ENCODE measurements at regions not wholly inside any gene's neighbourhood (a gene's known extent, or its start where the extent isn't known, plus 50 kb on each side); places are given as distances from the start of the nearest gene placed in this dataset.

- TF ChIP-seq POLR2AphosphoS5 (IDR thresholded peaks at IDR 0.05; ENCODE audit: low read depth, low read length) (no peak), FOXP2 (optimal IDR thresholded peaks at IDR 0.05; ENCODE audit: borderline replicate concordance, extremely low read depth, extremely low read length, insufficient read depth) (no peak), TAF1 (IDR thresholded peaks at IDR 0.05; ENCODE audit: borderline replicate concordance, insufficient read depth, low read length) (no peak), SIN3A (IDR thresholded peaks at IDR 0.05; ENCODE audit: borderline replicate concordance, insufficient read depth, low read length) (no peak)
- TF ChIP-seq, protein P1, sequence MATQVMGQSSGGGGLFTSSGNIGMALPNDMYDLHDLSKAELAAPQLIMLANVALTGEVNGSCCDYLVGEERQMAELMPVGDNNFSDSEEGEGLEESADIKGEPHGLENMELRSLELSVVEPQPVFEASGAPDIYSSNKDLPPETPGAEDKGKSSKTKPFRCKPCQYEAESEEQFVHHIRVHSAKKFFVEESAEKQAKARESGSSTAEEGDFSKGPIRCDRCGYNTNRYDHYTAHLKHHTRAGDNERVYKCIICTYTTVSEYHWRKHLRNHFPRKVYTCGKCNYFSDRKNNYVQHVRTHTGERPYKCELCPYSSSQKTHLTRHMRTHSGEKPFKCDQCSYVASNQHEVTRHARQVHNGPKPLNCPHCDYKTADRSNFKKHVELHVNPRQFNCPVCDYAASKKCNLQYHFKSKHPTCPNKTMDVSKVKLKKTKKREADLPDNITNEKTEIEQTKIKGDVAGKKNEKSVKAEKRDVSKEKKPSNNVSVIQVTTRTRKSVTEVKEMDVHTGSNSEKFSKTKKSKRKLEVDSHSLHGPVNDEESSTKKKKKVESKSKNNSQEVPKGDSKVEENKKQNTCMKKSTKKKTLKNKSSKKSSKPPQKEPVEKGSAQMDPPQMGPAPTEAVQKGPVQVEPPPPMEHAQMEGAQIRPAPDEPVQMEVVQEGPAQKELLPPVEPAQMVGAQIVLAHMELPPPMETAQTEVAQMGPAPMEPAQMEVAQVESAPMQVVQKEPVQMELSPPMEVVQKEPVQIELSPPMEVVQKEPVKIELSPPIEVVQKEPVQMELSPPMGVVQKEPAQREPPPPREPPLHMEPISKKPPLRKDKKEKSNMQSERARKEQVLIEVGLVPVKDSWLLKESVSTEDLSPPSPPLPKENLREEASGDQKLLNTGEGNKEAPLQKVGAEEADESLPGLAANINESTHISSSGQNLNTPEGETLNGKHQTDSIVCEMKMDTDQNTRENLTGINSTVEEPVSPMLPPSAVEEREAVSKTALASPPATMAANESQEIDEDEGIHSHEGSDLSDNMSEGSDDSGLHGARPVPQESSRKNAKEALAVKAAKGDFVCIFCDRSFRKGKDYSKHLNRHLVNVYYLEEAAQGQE (IDR thresholded peaks at IDR 0.05; ENCODE audit: insufficient read depth in 1 of 2, low read depth in 2 of 2, low read length in 2 of 2), result no peak
Measured at GRCh38 chr9:135342206-135343130, 137.1 kb upstream of the PPP1R26 start.

DNA sequence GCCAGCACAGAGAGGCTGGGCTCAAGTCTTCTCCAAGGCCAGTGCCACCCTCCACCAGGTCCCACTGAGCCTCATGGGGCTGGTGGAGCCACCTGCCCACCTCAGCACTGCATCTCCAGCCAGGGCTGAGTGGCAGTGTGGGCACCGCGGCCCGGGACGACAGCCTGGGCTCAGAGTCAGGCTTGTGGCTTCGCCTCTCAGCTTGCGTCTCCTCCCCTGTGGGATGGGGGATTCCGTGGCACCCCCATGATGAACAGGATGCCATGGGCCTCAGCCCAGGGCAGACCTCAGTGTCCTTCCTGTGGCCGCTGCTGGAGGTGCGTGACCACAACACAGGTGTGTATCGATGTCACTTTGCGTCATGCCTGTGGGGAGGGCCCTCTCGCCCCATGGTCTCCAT is 136.4 kb upstream of the PPP1R26 start:
- TF ChIP-seq TAF1 (IDR thresholded peaks at IDR 0.05; ENCODE audit: borderline replicate concordance, insufficient read depth, low read length) (no peak), POLR2AphosphoS5 (IDR thresholded peaks at IDR 0.05; ENCODE audit: low read depth, low read length) (no peak), FOXP2 (optimal IDR thresholded peaks at IDR 0.05; ENCODE audit: borderline replicate concordance, extremely low read depth, extremely low read length, insufficient read depth) (no peak), SIN3A (IDR thresholded peaks at IDR 0.05; ENCODE audit: borderline replicate concordance, insufficient read depth, low read length) (no peak)
- TF ChIP-seq, protein P1 (IDR thresholded peaks at IDR 0.05; ENCODE audit: insufficient read depth in 1 of 2, low read depth in 2 of 2, low read length in 2 of 2), result no peak

DNA sequence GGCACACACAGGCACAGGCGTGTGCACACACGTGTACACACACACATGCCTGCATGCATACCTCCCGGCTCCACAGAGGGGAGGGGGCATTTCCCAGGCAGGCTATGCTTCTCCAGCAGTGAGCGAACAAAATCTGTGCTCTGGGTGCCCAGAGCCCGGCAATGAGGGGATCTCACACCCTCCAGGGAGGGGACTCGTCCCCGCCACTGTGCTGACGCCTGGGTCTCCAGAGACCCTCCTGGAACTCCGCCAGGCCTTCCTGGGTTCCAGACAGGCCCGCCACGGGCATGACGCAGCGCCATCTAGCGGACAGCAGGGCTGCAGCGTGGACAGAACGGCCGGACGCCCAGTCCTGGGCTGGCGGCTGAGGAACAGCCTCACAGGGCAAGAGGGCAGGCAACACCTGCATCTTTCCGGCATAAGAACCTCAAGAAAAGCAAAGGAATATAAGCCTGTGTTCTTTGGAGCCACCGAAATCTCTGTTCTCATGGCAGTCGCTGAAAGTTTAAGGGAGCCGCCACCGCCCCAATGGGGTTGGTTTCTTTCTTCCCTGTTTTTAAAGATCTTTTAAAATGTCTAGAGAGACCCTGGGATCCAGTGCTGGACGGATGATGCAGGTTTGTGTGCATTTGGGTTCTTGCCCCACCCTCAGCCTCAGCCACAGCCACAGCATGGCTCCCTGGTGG is 135.6 kb upstream of the PPP1R26 start:
- no peak for TF ChIP-seq TAF1 (IDR thresholded peaks at IDR 0.05; ENCODE audit: borderline replicate concordance, insufficient read depth, low read length)
- no peak for TF ChIP-seq SIN3A (IDR thresholded peaks at IDR 0.05; ENCODE audit: borderline replicate concordance, insufficient read depth, low read length)
- TF ChIP-seq FOXP2 (optimal IDR thresholded peaks at IDR 0.05; ENCODE audit: borderline replicate concordance, extremely low read depth, extremely low read length, insufficient read depth), result no peak
- no peak for TF ChIP-seq POLR2AphosphoS5 (IDR thresholded peaks at IDR 0.05; ENCODE audit: low read depth, low read length)
- TF ChIP-seq, protein P1 (IDR thresholded peaks at IDR 0.05; ENCODE audit: insufficient read depth in 1 of 2, low read depth in 2 of 2, low read length in 2 of 2), result no peak

DNA sequence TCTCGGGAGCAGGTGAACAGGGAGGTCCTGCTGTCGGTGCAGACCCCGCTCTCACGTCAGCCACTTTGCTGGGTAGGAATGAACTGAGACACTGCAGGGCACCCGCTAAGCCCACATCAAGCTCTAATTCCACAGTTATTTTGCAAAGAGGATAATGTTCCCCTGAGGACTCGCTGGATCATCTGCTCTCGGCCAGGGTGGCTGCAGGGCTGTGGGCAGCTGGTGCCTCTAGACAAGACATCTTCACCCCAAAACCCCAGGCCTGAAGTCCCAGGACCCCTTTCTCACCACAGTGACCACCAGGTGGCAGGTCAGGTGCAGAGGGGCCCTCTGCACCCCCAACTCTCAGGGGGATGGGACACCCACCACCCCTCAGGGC is 135.1 kb upstream of the PPP1R26 start:
- no peak for TF ChIP-seq FOXP2 (optimal IDR thresholded peaks at IDR 0.05; ENCODE audit: borderline replicate concordance, extremely low read depth, extremely low read length, insufficient read depth)
- TF ChIP-seq, protein P1 (IDR thresholded peaks at IDR 0.05; ENCODE audit: insufficient read depth in 1 of 2, low read depth in 2 of 2, low read length in 2 of 2), result no peak
- TF ChIP-seq TAF1 (IDR thresholded peaks at IDR 0.05; ENCODE audit: borderline replicate concordance, insufficient read depth, low read length), result no peak
- TF ChIP-seq SIN3A (IDR thresholded peaks at IDR 0.05; ENCODE audit: borderline replicate concordance, insufficient read depth, low read length), result no peak
- TF ChIP-seq POLR2AphosphoS5 (IDR thresholded peaks at IDR 0.05; ENCODE audit: low read depth, low read length), result no peak
